Transverse colon (tissue), 4 donors: ENCODE measurements at regions not wholly inside any gene's neighbourhood (a gene's known extent, or its start where the extent isn't known, plus 50 kb on each side); places are given as distances from the start of the nearest gene placed in this dataset.
"Not testable (repeated sequence)": the region's sequence is repeated elsewhere in the genome, so short reads cannot be mapped to it uniquely, and the experiment has no call there.

ENCODE experiments used
- DNase-seq: peaks from one replicate; pipeline ENCODE4 v3.0.0-alpha.2; 2019
- H3K27ac ChIP-seq, 4 donors: fragments of 200-600 bp; sonication (generic); 2 replicates each; pipeline ENCODE4 v1.5.1; 2016 to 2018; ENCODE audit warnings: inconsistent platforms in 4 of 4
- H3K27me3 ChIP-seq: fragments of 200-600 bp; sonication (generic); 2 replicates; pipeline ENCODE4 v1.5.1; 2017; ENCODE audit warnings: inconsistent platforms
- H3K36me3 ChIP-seq, 4 donors: fragments of 200-600 bp; sonication (generic); 2 replicates each; pipeline ENCODE4 v1.5.1; 2017 to 2019; ENCODE audit warnings: inconsistent platforms in 4 of 4
- H3K4me1 ChIP-seq, 4 donors: fragments of 200-600 bp; sonication (generic); 2 replicates each; pipeline ENCODE4 v1.5.1; 2017 to 2020; ENCODE audit warnings: inconsistent platforms in 4 of 4
- H3K4me3 ChIP-seq, 4 donors: fragments of 200-600 bp; sonication (generic); 1 replicate in 1 of 4; 2 replicates in 3 of 4; pipeline versions ENCODE4 v1.5.1 to v1.6.1; 2017 to 2019; ENCODE audit warnings: inconsistent platforms in 4 of 4
- H3K9me3 ChIP-seq, 2 donors: fragments of 200-600 bp; sonication (generic); 2 replicates each; pipeline ENCODE4 v1.5.1; 2017 to 2019; ENCODE audit warnings: inconsistent platforms in 2 of 2
- EP300 ChIP-seq: sonication (generic); formaldehyde crosslinking; IDR thresholded peaks from one replicate; pipeline ENCODE4 v1.6.1; 2017; ENCODE audit warnings: antibody characterized with exemption, low read depth
- POLR2A ChIP-seq: fragments of 450-650 bp; IDR thresholded peaks from one replicate; pipeline ENCODE4 v1.6.1; 2016; ENCODE audit warnings: antibody characterized with exemption, mild to moderate bottlenecking, moderate library complexity
- POLR2AphosphoS5 ChIP-seq, 3 donors: sonication (generic); formaldehyde crosslinking; IDR thresholded peaks; one replicate each; pipeline ENCODE4 v1.6.1; 2016; ENCODE audit warnings: antibody characterized with exemption in 3 of 3
- WGBS, 2 donors: methylation state at CpG; one replicate each; pipeline ENCODE4 v1.1.5; 2018; ENCODE audit warnings: low coverage in 1 of 2; 5-methylcytosine and 5-hydroxymethylcytosine counted together
- in situ Hi-C, 4 donors: fragments of 200-750 bp; cut with MboI; loops; one replicate each; pipeline versions ENCODE4 v1.15.0 to v1.15.1; 2017; ENCODE audit warnings: low sequenced_read_pairs in 3 of 4, low pct_ligation_motif_present in 1 of 4, low pct_unique_long_range_greater_than_20kb in 1 of 4
- intact Hi-C: fragments of 100-400 bp; cut with DNase I; formaldehyde crosslinking; loops from one replicate; pipeline ENCODE4 v1.15.1; 2023; ENCODE audit warnings: low total_unique reads
- TF ChIP-seq, protein P1 (sequence below), 5 experiments: fragments of 200-600 bp in 3 of 5; fragments of 450-650 bp in 2 of 5; sonication (generic) in 3 of 5; IDR thresholded peaks; 1 replicate in 2 of 5; 2 replicates in 3 of 5; pipeline ENCODE4 v1.5.1; 2016 to 2017; ENCODE audit warnings: antibody characterized with exemption in 5 of 5, inconsistent platforms in 3 of 5, mild to moderate bottlenecking in 2 of 5, moderate library complexity in 1 of 5

- Histone ChIP-seq H3K36me3 (no peaks in the 10 kb centered on the region), H3K4me1 (peaks cover 0 to 11% (median 0%) of the 10 kb centered on the region in 4 donors), H3K4me3 (no peak overlapping the region), H3K9me3 (no peaks in the 10 kb centered on the region), H3K27ac (peak overlapping the region in 1 of 4 donors; percentile 1), H3K27me3 (no peaks in the 10 kb centered on the region)
- intact Hi-C loops (no loop called here), in situ Hi-C loops (no loop called here)
- DNase-seq, result no peak
- 53 to 61% methylated on average over 3 to 7 of the region's 7 CpGs for WGBS, 2 donors
- TF ChIP-seq, protein P1, sequence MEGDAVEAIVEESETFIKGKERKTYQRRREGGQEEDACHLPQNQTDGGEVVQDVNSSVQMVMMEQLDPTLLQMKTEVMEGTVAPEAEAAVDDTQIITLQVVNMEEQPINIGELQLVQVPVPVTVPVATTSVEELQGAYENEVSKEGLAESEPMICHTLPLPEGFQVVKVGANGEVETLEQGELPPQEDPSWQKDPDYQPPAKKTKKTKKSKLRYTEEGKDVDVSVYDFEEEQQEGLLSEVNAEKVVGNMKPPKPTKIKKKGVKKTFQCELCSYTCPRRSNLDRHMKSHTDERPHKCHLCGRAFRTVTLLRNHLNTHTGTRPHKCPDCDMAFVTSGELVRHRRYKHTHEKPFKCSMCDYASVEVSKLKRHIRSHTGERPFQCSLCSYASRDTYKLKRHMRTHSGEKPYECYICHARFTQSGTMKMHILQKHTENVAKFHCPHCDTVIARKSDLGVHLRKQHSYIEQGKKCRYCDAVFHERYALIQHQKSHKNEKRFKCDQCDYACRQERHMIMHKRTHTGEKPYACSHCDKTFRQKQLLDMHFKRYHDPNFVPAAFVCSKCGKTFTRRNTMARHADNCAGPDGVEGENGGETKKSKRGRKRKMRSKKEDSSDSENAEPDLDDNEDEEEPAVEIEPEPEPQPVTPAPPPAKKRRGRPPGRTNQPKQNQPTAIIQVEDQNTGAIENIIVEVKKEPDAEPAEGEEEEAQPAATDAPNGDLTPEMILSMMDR (IDR thresholded peaks at IDR 0.05), result no peak
- no peak for TF ChIP-seq POLR2AphosphoS5 (IDR thresholded peaks at IDR 0.05)
- TF ChIP-seq EP300, result no peak
- TF ChIP-seq POLR2A, result no peak
These were observed 130.0 kb downstream of the ASB7 start for GRCh38 chr15:100732211-100733055.

GRCh38 chr15:100733101-100733842, 130.9 kb downstream of the ASB7 start:
- peaks cover 0 to 11% (median 0%) of the 10 kb centered on the region in 4 donors for H3K4me1 ChIP-seq
- no peak for DNase-seq
- H3K27ac ChIP-seq, result peak overlapping the region in 1 of 4 donors; percentile 1
- no peaks in the 10 kb centered on the region for H3K9me3 ChIP-seq
- intact Hi-C loops, result no loop called here
- H3K27me3 ChIP-seq, result no peaks in the 10 kb centered on the region
- 61% methylated on average over 8 of the region's 8 CpGs; no CpG with 5 or more reads in 1 of the 2 donors for WGBS, 2 donors
- H3K36me3 ChIP-seq, result no peaks in the 10 kb centered on the region
- TF ChIP-seq, protein P1 (IDR thresholded peaks at IDR 0.05), result no peak
- TF ChIP-seq POLR2AphosphoS5 (IDR thresholded peaks at IDR 0.05), result no peak
- no peak for TF ChIP-seq POLR2A
- no peak for TF ChIP-seq EP300
- in situ Hi-C loops, result no loop called here
- H3K4me3 ChIP-seq, result no peak overlapping the region

- peaks cover 0 to 11% (median 0%) of the 10 kb centered on the region in 4 donors for H3K4me1 ChIP-seq
- H3K9me3 ChIP-seq, in situ Hi-C loops, H3K27ac ChIP-seq, H3K27me3 ChIP-seq, intact Hi-C loops, H3K4me3 ChIP-seq, H3K36me3 ChIP-seq, DNase-seq: not testable (repeated sequence)
- 57 to 65% methylated on average over 1 to 3 of the region's 3 CpGs for WGBS, 2 donors
These were observed 131.4 kb downstream of the ASB7 start for GRCh38 chr15:100733843-100734185.

GRCh38 chr15:100734586-100734985, 132.2 kb downstream of the ASB7 start:
- H3K9me3 ChIP-seq, result no peaks in the 10 kb centered on the region
- intact Hi-C loops, result no loop called here
- in situ Hi-C loops, result no loop called here
- H3K4me1 ChIP-seq, result peaks cover 0 to 11% (median 0%) of the 10 kb centered on the region in 4 donors
- no peak overlapping the region for H3K4me3 ChIP-seq
- no peak overlapping the region for H3K27ac ChIP-seq
- no peaks in the 10 kb centered on the region for H3K36me3 ChIP-seq
- WGBS, 2 donors, result 93% methylated on average over 5 of the region's 5 CpGs; no CpG with 5 or more reads in 1 of the 2 donors
- H3K27me3 ChIP-seq, result no peaks in the 10 kb centered on the region
- DNase-seq, result no peak
- TF ChIP-seq POLR2A, result no peak
- TF ChIP-seq EP300, result no peak
- TF ChIP-seq, protein P1 (IDR thresholded peaks at IDR 0.05), result no peak
- TF ChIP-seq POLR2AphosphoS5 (IDR thresholded peaks at IDR 0.05), result no peak
